GM12864 (cell line): ENCODE measurements at regions not wholly inside any gene's neighbourhood (a gene's known extent, or its start where the extent isn't known, plus 50 kb on each side); places are given as distances from the start of the nearest gene placed in this dataset.

Source experiments
- DNase-seq: peaks from one replicate; pipeline ENCODE4 v3.0.0-alpha.2; 2011; ENCODE audit warnings: low read depth
- H3K4me3 ChIP-seq: 2 replicates; pipeline ENCODE4 v1.5.1; 2011; ENCODE audit warnings: mild to moderate bottlenecking, low read depth, low read length, control low read depth
- CTCF ChIP-seq: IDR thresholded peaks from 2 replicates; pipeline ENCODE4 v1.5.1; 2011; ENCODE audit warnings: low read depth, mild to moderate bottlenecking, moderate library complexity, low read length, control low read depth, inconsistent platforms; ENCODE audit errors: missing control alignments

DNA sequence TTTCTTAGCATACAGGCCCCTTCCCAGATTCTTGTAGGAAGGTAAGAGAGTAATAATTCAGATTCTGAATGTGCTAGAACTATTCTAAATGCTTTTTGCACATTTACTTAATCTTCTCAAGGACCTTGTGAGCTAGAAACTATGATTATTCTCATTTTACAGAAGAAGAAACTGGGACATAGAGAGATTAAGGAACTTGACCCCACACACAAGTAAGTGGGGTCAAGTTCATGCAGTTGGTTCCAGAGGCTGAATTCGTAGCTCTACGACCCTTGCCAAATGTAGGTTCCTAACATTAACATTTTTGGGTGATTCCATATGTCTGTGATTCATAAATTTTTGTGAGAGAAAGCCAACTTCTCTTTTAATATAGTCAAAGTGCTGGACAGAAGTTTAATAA is 238.1 kb downstream of the LACC1 start:
- DNase-seq = no peak
- no peak overlapping the region for H3K4me3 ChIP-seq
- no peak for TF ChIP-seq CTCF

DNA sequence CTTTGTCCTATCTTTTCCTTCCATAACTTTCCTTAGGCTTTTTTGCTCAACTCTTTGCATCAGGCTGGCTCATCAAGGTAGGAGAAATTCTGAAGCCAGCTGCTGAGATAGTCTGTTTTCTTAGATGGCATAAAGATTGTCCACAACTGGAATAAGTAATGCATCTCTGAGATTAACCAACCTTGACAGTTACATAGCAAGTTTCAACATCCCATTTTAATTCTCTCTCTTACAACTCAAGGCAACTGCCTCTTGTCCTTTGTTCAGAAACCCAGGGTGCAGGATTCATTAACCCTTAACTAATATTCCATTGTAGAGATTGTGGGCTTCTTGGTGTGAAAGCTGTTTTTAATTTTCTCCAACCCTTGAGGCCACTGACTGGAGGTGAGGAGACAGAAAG is 239.2 kb downstream of the LACC1 start:
- no peak for TF ChIP-seq CTCF
- no peak for DNase-seq

GRCh38 chr13:44120043-44120442 is 240.3 kb downstream of the LACC1 start:
- no peak for TF ChIP-seq CTCF
- DNase-seq = no peak
- no peak overlapping the region for H3K4me3 ChIP-seq

More for the DNA sequence above, 239.2 kb downstream of the LACC1 start:
- H3K4me3 ChIP-seq = no peak overlapping the region

DNA sequence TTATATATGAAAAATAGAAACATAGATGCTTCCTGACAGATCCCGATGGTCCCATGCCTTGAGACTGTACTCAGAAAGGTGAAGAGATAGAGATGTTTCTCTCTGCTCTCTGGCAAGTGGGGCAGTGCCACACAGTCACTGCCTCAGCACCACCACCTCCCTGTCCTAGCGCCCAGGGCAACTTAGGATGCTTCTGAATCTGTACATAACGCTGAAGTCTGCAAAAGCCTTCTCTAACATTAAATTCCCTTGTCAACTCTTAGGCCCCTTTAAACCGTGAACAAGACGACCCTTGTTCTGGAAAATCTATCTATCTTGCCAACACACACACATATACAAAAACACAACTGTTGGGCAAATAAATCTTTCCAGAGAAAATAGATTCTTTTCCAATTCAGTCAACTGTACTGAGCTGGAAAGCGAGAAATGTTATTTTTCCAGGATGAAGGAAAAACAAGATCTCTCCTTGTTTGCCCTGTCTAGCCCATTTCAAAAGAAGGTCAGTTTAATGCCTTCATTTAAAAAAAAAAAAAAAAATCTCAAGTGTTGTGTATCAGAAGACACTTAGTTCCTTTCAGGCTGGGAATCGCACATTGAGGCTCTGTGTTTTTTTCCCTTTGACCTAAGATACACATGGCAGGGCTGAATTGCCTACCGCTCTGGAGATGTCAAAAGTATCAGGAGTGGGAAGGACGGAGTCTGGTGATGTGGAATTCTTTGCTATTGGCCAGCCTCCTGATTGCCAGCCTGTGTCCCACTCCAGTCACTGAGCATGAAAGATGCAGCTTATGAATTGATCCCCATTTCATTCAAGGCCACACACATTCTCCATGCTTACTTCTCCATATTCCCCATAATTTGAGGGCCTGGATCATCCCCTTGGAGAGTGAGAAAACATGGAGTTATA is 241.4 kb downstream of the LACC1 start:
- DNase-seq = no peak
- no peak overlapping the region for H3K4me3 ChIP-seq
- TF ChIP-seq CTCF = no peak

DNA sequence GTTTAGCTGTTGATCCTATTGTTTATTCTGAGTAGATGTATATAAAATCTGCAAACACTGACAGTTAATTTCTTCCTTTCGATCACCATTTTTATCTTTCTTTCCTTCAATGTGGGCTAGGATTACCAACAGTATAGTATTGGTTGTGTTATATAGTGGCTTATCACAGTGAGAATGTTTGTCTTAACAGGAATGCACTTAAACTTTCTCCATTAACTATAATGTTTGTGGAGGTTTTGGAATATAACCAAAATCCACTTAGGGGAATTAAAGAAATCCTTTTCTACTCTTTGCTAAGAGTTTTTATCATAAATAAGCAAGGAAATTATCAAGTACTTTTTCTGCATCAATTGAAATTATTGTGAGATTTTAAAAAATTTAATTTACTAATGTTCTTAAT is 244.6 kb downstream of the LACC1 start:
- TF ChIP-seq CTCF = no peak
- no peak for DNase-seq
- H3K4me3 ChIP-seq = no peak overlapping the region

- TF ChIP-seq CTCF = no peak
- no peak for DNase-seq
- no peak overlapping the region for H3K4me3 ChIP-seq
These were observed 246.3 kb downstream of the LACC1 start for GRCh38 chr13:44125943-44126469.
